H1 (cell line): ENCODE measurements at regions not wholly inside any gene's neighbourhood (a gene's known extent, or its start where the extent isn't known, plus 50 kb on each side); places are given as distances from the start of the nearest gene placed in this dataset.

Experiments used
- CTCF ChIA-PET: fragments of 300-600 bp; sonication (Branson Sonifier 250); formaldehyde crosslinking; loops from one replicate; lab custom pipeline; 2021; ENCODE audit not compliant: partially characterized antibody; lab: Charles Lee
- POLR2A ChIA-PET: fragments of 300-600 bp; sonication (Branson Sonifier 250); formaldehyde crosslinking; loops from one replicate; lab custom pipeline; 2021; ENCODE audit warnings: inconsistent platforms; ENCODE audit not compliant: partially characterized antibody; lab: Charles Lee
- DNase-seq, 2 experiments: peaks; one replicate each; pipeline versions ENCODE4 v3.0.0 to v3.0.0-alpha.2; 2010 to 2022; ENCODE audit warnings: low spot score in 2 of 2, low read depth in 1 of 2, mixed read lengths in 1 of 2
- FAIRE-seq: peaks from 2 replicates; lab custom pipeline; 2011; peaks lifted over from hg19 to GRCh38; lab: Jason Lieb, UNC
- H2AFZ ChIP-seq: 2 replicates; pipeline ENCODE4 v1.8.1; 2012; ENCODE audit warnings: low read length, inconsistent platforms
- H2AK5ac ChIP-seq: 2 replicates; pipeline ENCODE4 v1.6.1; 2013; ENCODE audit warnings: low read depth, low read length
- H2BK120ac ChIP-seq: replicated peaks from 2 replicates; pipeline ENCODE3; 2013; ENCODE audit warnings: low read depth, low read length, inconsistent platforms
- H2BK12ac ChIP-seq: 2 replicates; pipeline ENCODE4 v1.6.1; 2013; ENCODE audit warnings: low read depth, low read length
- H2BK15ac ChIP-seq: 2 replicates; pipeline ENCODE4 v1.6.1; 2013; ENCODE audit warnings: low read length
- H2BK20ac ChIP-seq: 2 replicates; pipeline ENCODE4 v1.6.1; 2013; ENCODE audit warnings: low read length
- H2BK5ac ChIP-seq: 2 replicates; pipeline ENCODE4 v1.6.1; 2013; ENCODE audit warnings: low read depth, low read length
- H3K14ac ChIP-seq: 2 replicates; pipeline ENCODE4 v1.6.1; 2013; ENCODE audit warnings: inconsistent platforms; ENCODE audit not compliant: insufficient read length
- H3K18ac ChIP-seq: 2 replicates; pipeline ENCODE4 v1.6.1; 2013; ENCODE audit warnings: low read length; ENCODE audit errors: extremely low read depth
- H3K23ac ChIP-seq: 2 replicates; pipeline ENCODE4 v1.6.1; 2013; ENCODE audit warnings: inconsistent platforms; ENCODE audit not compliant: insufficient read length
- H3K23me2 ChIP-seq: 2 replicates; pipeline ENCODE4 v1.6.1; 2013; ENCODE audit warnings: low read depth, low read length
- H3K27ac ChIP-seq: 2 replicates; pipeline ENCODE4 v1.6.1; 2011; ENCODE audit warnings: low read depth, low read length, inconsistent platforms
- H3K27me3 ChIP-seq, 4 experiments: replicated peaks in 1 of 4; 1 replicate in 1 of 4; 2 replicates in 3 of 4; pipeline versions ENCODE4 v1.6.1 to v1.8.1; 2011 to 2013; ENCODE audit warnings: low read length in 3 of 4, mild to moderate bottlenecking in 3 of 4, inconsistent platforms in 2 of 4, mixed read lengths in 2 of 4, moderate library complexity in 1 of 4; ENCODE audit not compliant: control insufficient read depth in 3 of 4, insufficient read depth in 3 of 4; ENCODE audit errors: extremely low read depth in 1 of 4
- H3K36me3 ChIP-seq, 4 experiments: 2 replicates each; pipeline versions ENCODE4 v1.6.1 to v1.8.1; 2011 to 2013; ENCODE audit warnings: mild to moderate bottlenecking in 4 of 4, low read length in 3 of 4, moderate library complexity in 2 of 4, control low read depth in 1 of 4, inconsistent platforms in 1 of 4; ENCODE audit not compliant: insufficient read depth in 4 of 4, control insufficient read depth in 2 of 4
- H3K4ac ChIP-seq: replicated peaks from 2 replicates; pipeline ENCODE3; 2013; ENCODE audit warnings: low read length, low read depth, mixed read lengths, inconsistent platforms; ENCODE audit not compliant: insufficient read length
- H3K4me1 ChIP-seq, 4 experiments: replicated peaks in 1 of 4; 1 replicate in 1 of 4; 2 replicates in 3 of 4; pipeline versions ENCODE4 v1.6.1 to v1.8.1; 2011 to 2013; ENCODE audit warnings: low read length in 3 of 4, inconsistent platforms in 2 of 4, mixed read lengths in 1 of 4; ENCODE audit not compliant: insufficient read depth in 4 of 4, control insufficient read depth in 3 of 4
- H3K4me2 ChIP-seq, 2 experiments: 2 replicates each; pipeline versions ENCODE4 v1.6.1 to v1.8.1; 2011 to 2013; ENCODE audit warnings: low read depth in 2 of 2, low read length in 2 of 2, control low read depth in 1 of 2, inconsistent platforms in 1 of 2, mild to moderate bottlenecking in 1 of 2; ENCODE audit not compliant: insufficient read depth in 1 of 2
- H3K4me3 ChIP-seq, 4 experiments: fragments of 200-600, 300-600 bp in 1 of 4; sonication (generic), shearing (Covaris generic), sonication (Bioruptor Twin) in 1 of 4; 2 replicates each; pipeline versions ENCODE4 v1.5.1 to v1.8.1; 2011 to 2016; ENCODE audit warnings: low read length in 4 of 4, low read depth in 3 of 4, control low read depth in 2 of 4, inconsistent platforms in 2 of 4, mild to moderate bottlenecking in 2 of 4, mixed read lengths in 1 of 4, moderate library complexity in 1 of 4; ENCODE audit not compliant: insufficient read depth in 2 of 4; ENCODE audit errors: extremely low read depth in 1 of 4
- H3K56ac ChIP-seq: replicated peaks from 2 replicates; pipeline ENCODE3; 2013; ENCODE audit warnings: low read depth, mild to moderate bottlenecking, mixed read lengths, low read length, inconsistent platforms; ENCODE audit not compliant: insufficient read length
- H3K79me1 ChIP-seq: 2 replicates; pipeline ENCODE4 v1.6.1; 2013; ENCODE audit warnings: low read depth, low read length, control low read depth
- H3K79me2 ChIP-seq, 2 experiments: 2 replicates each; pipeline versions ENCODE4 v1.6.1 to v1.8.1; 2012 to 2013; ENCODE audit warnings: low read length in 2 of 2, mild to moderate bottlenecking in 2 of 2, inconsistent platforms in 1 of 2; ENCODE audit not compliant: insufficient read depth in 2 of 2, control insufficient read depth in 1 of 2
- H3K9ac ChIP-seq, 4 experiments: replicated peaks in 1 of 4; 1 replicate in 1 of 4; 2 replicates in 3 of 4; pipeline versions ENCODE4 v1.6.1 to v1.8.1; 2011 to 2013; ENCODE audit warnings: low read depth in 3 of 4, low read length in 3 of 4, control low read depth in 2 of 4, mild to moderate bottlenecking in 2 of 4, moderate library complexity in 2 of 4, inconsistent platforms in 1 of 4; ENCODE audit errors: extremely low read depth in 1 of 4
- H3K9me3 ChIP-seq, 2 experiments: 2 replicates each; pipeline versions ENCODE4 v1.6.1 to v1.8.1; 2012 to 2013; ENCODE audit warnings: mild to moderate bottlenecking in 2 of 2, moderate library complexity in 2 of 2, control low read depth in 1 of 2, inconsistent platforms in 1 of 2, low read depth in 1 of 2, low read length in 1 of 2, mixed read lengths in 1 of 2; ENCODE audit not compliant: insufficient read depth in 2 of 2
- H4K20me1 ChIP-seq, 2 experiments: replicated peaks in 1 of 2; 2 replicates each; pipeline versions ENCODE3 to v1.8.1; 2011 to 2013; ENCODE audit warnings: inconsistent platforms in 2 of 2, low read length in 2 of 2, mild to moderate bottlenecking in 1 of 2; ENCODE audit not compliant: insufficient read depth in 2 of 2, control insufficient read depth in 1 of 2
- H4K5ac ChIP-seq: 2 replicates; pipeline ENCODE4 v1.6.1; 2013; ENCODE audit warnings: low read length, low read depth, mixed read lengths, inconsistent platforms; ENCODE audit not compliant: insufficient read length
- H4K8ac ChIP-seq: 2 replicates; pipeline ENCODE4 v1.8.0; 2013; ENCODE audit warnings: mild to moderate bottlenecking, moderate library complexity, low read length, inconsistent platforms; ENCODE audit not compliant: insufficient read depth; ENCODE audit errors: extremely low read depth
- H4K91ac ChIP-seq: replicated peaks from 2 replicates; pipeline ENCODE3; 2013; ENCODE audit warnings: low read length, mixed read lengths, inconsistent platforms; ENCODE audit not compliant: insufficient read length
- BACH1 ChIP-seq: IDR thresholded peaks from 2 replicates; pipeline ENCODE4 v1.6.1; 2012; ENCODE audit warnings: low read length, improper control_type of control experiment
- BCL11A ChIP-seq, 2 experiments: IDR thresholded peaks; one replicate each; pipeline ENCODE4 v1.6.1; 2011; ENCODE audit warnings: low read depth in 2 of 2, low read length in 2 of 2, mild to moderate bottlenecking in 2 of 2
- CHD1 ChIP-seq: IDR thresholded peaks from 2 replicates; pipeline ENCODE4 v1.6.1; 2012; ENCODE audit warnings: low read depth, low read length, improper control_type of control experiment
- CTBP2 ChIP-seq: IDR thresholded peaks from 2 replicates; pipeline ENCODE4 v1.7.0; 2011; ENCODE audit warnings: borderline replicate concordance, mild to moderate bottlenecking, moderate library complexity, mixed read lengths, low read length; ENCODE audit not compliant: insufficient read depth, insufficient read length
- EGR1 ChIP-seq: IDR thresholded peaks from 2 replicates; pipeline ENCODE4 v1.6.1; 2011; ENCODE audit warnings: low read depth, low read length, borderline replicate concordance
- EP300 ChIP-seq, 2 experiments: IDR thresholded peaks; 1 replicate in 1 of 2; 2 replicates in 1 of 2; pipeline ENCODE4 v1.6.1; 2011 to 2012; ENCODE audit warnings: low read depth in 2 of 2, low read length in 2 of 2, mild to moderate bottlenecking in 2 of 2, borderline replicate concordance in 1 of 2, inconsistent platforms in 1 of 2, moderate library complexity in 1 of 2
- KDM4A ChIP-seq: IDR thresholded peaks from one replicate; pipeline ENCODE4 v1.7.1; 2012; ENCODE audit warnings: low read depth, mild to moderate bottlenecking, moderate library complexity, low read length, inconsistent platforms; ENCODE audit not compliant: severe bottlenecking
- RBBP5 ChIP-seq: IDR thresholded peaks from 2 replicates; pipeline ENCODE4 v1.7.1; 2012; ENCODE audit warnings: low read depth, mild to moderate bottlenecking, inconsistent platforms, low read length, moderate library complexity, borderline replicate concordance
- SP2 ChIP-seq: IDR thresholded peaks from 2 replicates; pipeline ENCODE4 v1.6.1; 2012; ENCODE audit warnings: mild to moderate bottlenecking, low read length, inconsistent platforms
- SRF ChIP-seq: IDR thresholded peaks from 2 replicates; pipeline ENCODE4 v1.6.1; 2011; ENCODE audit warnings: mild to moderate bottlenecking, low read depth, low read length, moderate library complexity
- SUZ12 ChIP-seq: fragments of 200-600 bp; sonication (generic); IDR thresholded peaks from 2 replicates; pipeline ENCODE4 v1.6.1; 2012; ENCODE audit warnings: mild to moderate bottlenecking, inconsistent platforms, low read length, moderate library complexity, mixed read lengths
- TAF1 ChIP-seq: IDR thresholded peaks from 2 replicates; pipeline ENCODE4 v1.6.1; 2011; ENCODE audit warnings: mild to moderate bottlenecking, low read depth, low read length
- ZNF274 ChIP-seq: IDR thresholded peaks from 2 replicates; pipeline ENCODE4 v1.7.0; 2012; ENCODE audit warnings: low read length, borderline replicate concordance; ENCODE audit errors: extremely low read depth
- WGBS, 2 experiments: shearing (Covaris generic) in 1 of 2; methylation state at CpG; one replicate each; pipeline versions ENCODE4 v1.1.6 to v1.1.7; 2013 to 2015; ENCODE audit warnings: low lambda C conversion rate in 2 of 2, mixed read lengths in 2 of 2, inconsistent platforms in 1 of 2, low coverage in 1 of 2, missing lambda C conversion rate in 1 of 2; ENCODE audit not compliant: insufficient replicate concordance in 2 of 2, insufficient coverage in 1 of 2, insufficient read length in 1 of 2; ENCODE audit errors: extremely low coverage in 1 of 2, missing lambda C conversion rate in 1 of 2; 5-methylcytosine and 5-hydroxymethylcytosine counted together
- TF ChIP-seq, protein P1 (sequence below): IDR thresholded peaks from 2 replicates; pipeline ENCODE4 v1.6.1; 2012; ENCODE audit warnings: inconsistent platforms

DNA sequence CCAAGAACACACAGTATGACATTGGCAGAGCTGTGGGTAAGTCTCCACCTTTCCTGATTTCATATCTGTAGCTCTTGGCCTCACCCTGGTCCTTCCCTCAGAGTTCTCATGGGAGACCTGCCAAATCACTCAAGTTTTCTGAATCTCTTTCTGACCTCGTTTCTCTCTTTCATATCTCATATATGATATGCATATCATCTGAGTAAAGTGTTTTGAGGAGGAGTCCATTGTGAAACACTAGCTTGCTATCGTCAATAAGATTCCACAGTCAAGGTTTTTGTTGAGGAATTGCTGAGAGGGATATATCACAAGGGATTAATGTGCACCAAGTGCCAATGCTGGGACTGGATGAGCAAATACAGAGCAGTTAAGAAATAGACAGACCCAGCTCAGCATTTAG is 739.2 kb downstream of the BRINP1 start:
- H2BK5ac ChIP-seq, result no peak overlapping the region
- no peaks in the 10 kb centered on the region for H3K4me1 ChIP-seq
- H4K91ac ChIP-seq, result no peak overlapping the region
- H2AFZ ChIP-seq, result no peak overlapping the region
- H3K36me3 ChIP-seq, result no peaks in the 10 kb centered on the region
- CTCF ChIA-PET, result no interaction called here
- H3K23ac ChIP-seq, result no peak overlapping the region
- H3K4me3 ChIP-seq, result no peak overlapping the region
- POLR2A ChIA-PET, result no interaction called here
- no peak overlapping the region for H3K18ac ChIP-seq
- H3K4me2 ChIP-seq, result no peak overlapping the region
- H3K9me3 ChIP-seq, result peaks cover 0 to 4% of the 10 kb centered on the region in 2 experiments; a peak in 1 of 4 replicates
- no peak overlapping the region for H2AK5ac ChIP-seq
- DNase-seq (no peak), FAIRE-seq (no peak)
- H2BK120ac ChIP-seq, result no peak overlapping the region
- no peaks in the 10 kb centered on the region for H3K23me2 ChIP-seq
- no peak overlapping the region for H2BK15ac ChIP-seq
- H3K79me2 ChIP-seq, result no peaks in the 10 kb centered on the region
- no peaks in the 10 kb centered on the region for H3K79me1 ChIP-seq
- H4K5ac ChIP-seq, result no peak overlapping the region
- H3K56ac ChIP-seq, result no peak overlapping the region
- no peak overlapping the region for H3K14ac ChIP-seq
- H2BK12ac ChIP-seq, result no peak overlapping the region
- no peak overlapping the region for H2BK20ac ChIP-seq
- no peak overlapping the region for H3K27ac ChIP-seq
- WGBS, 2 experiments, result 86% methylated on average over 2 of the region's 2 CpGs; no CpG with 5 or more reads in 1 of the 2 experiments
- H4K20me1 ChIP-seq, result no peaks in the 10 kb centered on the region
- H3K27me3 ChIP-seq, result no peaks in the 10 kb centered on the region
- H3K4ac ChIP-seq, result no peak overlapping the region
- H3K9ac ChIP-seq, result no peak overlapping the region
- no peak overlapping the region for H4K8ac ChIP-seq
- TF ChIP-seq SP2 (no peak), SUZ12 (no peak), BCL11A (IDR thresholded peaks at IDR 0.05; ENCODE audit: low read depth in 2 of 2, low read length in 2 of 2) (no peak), ZNF274 (no peak), CTBP2 (no peak), TAF1 (no peak), RBBP5 (no peak), KDM4A (no peak), CHD1 (no peak), EGR1 (no peak), SRF (no peak), EP300 (IDR thresholded peaks at IDR 0.05; ENCODE audit: borderline replicate concordance in 1 of 2, low read depth in 2 of 2, low read length in 2 of 2) (no peak), BACH1 (no peak)
- TF ChIP-seq, protein P1, sequence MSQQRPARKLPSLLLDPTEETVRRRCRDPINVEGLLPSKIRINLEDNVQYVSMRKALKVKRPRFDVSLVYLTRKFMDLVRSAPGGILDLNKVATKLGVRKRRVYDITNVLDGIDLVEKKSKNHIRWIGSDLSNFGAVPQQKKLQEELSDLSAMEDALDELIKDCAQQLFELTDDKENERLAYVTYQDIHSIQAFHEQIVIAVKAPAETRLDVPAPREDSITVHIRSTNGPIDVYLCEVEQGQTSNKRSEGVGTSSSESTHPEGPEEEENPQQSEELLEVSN, result no peak
